ENCODE measurements at regions not wholly inside any gene's neighbourhood (a gene's known extent, or its start where the extent isn't known, plus 50 kb on each side); places are given as distances from the start of the nearest gene placed in this dataset.
"Not testable (repeated sequence)": the region's sequence is repeated elsewhere in the genome, so short reads cannot be mapped to it uniquely, and the experiment has no call there.

- H3K27me3 ChIP-seq; intact Hi-C loops (cut with DNase I); H3K9me3 ChIP-seq; H3K27ac ChIP-seq; H3K4me3 ChIP-seq (replicated peaks in 1 of 3); H3K36me3 ChIP-seq; H3K4me1 ChIP-seq; DNase-seq: not testable (repeated sequence)
- WGBS, 2 donors: 63 to 69% methylated on average over 10 of the region's 10 CpGs
These were observed 1463.7 kb downstream of the FOXD4L5 start for GRCh38 chr9:63821293-63821692.

GRCh38 chr9:63820882-63821281, 1464.1 kb downstream of the FOXD4L5 start:
- H3K27ac ChIP-seq; H3K9me3 ChIP-seq; intact Hi-C loops (cut with DNase I); DNase-seq; H3K27me3 ChIP-seq; H3K4me3 ChIP-seq (replicated peaks in 1 of 3); H3K36me3 ChIP-seq; H3K4me1 ChIP-seq: not testable (repeated sequence)
- WGBS, 2 donors: 76 to 81% methylated on average over 13 of the region's 13 CpGs

GRCh38 chr9:63820383-63820782, 1464.6 kb downstream of the FOXD4L5 start:
- H3K27me3 ChIP-seq; H3K4me3 ChIP-seq (replicated peaks in 1 of 3): not testable (repeated sequence)
- 89 to 90% methylated on average over 3 of the region's 3 CpGs for WGBS, 2 donors

GRCh38 chr9:63817622-63818518, 1467.1 kb downstream of the FOXD4L5 start:
- TF ChIP-seq POLR2A (IDR thresholded peaks at IDR 0.05) (no peak), CTCF (IDR thresholded peaks at IDR 0.05) (no peak)
- H3K27me3 ChIP-seq: no peaks in the 10 kb centered on the region
- no peak overlapping the region for H3K4me3 ChIP-seq (replicated peaks in 1 of 3)
- 24 to 31% methylated on average over 41 of the region's 41 CpGs for WGBS, 2 donors
- intact Hi-C loops (cut with DNase I): no loop called here
- no peak overlapping the region for H3K27ac ChIP-seq
- H3K9me3 ChIP-seq: no peaks in the 10 kb centered on the region
- H3K36me3 ChIP-seq: no peaks in the 10 kb centered on the region
- no peaks in the 10 kb centered on the region for H3K4me1 ChIP-seq
- peak; percentile 40 to 47 for DNase-seq

More at GRCh38 chr9:63820383-63820782, 1464.6 kb downstream of the FOXD4L5 start:
- H3K9me3 ChIP-seq; H3K36me3 ChIP-seq; H3K4me1 ChIP-seq; H3K27ac ChIP-seq; DNase-seq; intact Hi-C loops (cut with DNase I): not testable (repeated sequence)

- Histone ChIP-seq H3K27me3 (no peaks in the 10 kb centered on the region), H3K9me3 (no peaks in the 10 kb centered on the region), H3K4me3 (replicated peaks in 1 of 3) (no peak overlapping the region), H3K36me3 (no peaks in the 10 kb centered on the region), H3K4me1 (no peaks in the 10 kb centered on the region), H3K27ac (no peak overlapping the region)
- peak; percentile 86 to 87 for DNase-seq
- intact Hi-C loops (cut with DNase I): no loop called here
- WGBS, 2 donors: 17 to 20% methylated on average over 36 of the region's 36 CpGs
- TF ChIP-seq CTCF (IDR thresholded peaks at IDR 0.05) (no peak), POLR2A (IDR thresholded peaks at IDR 0.05) (no peak)
These were observed 1468.0 kb downstream of the FOXD4L5 start for GRCh38 chr9:63816751-63817621.

GRCh38 chr9:63814970-63815669, 1469.9 kb downstream of the FOXD4L5 start:
- H3K27me3 ChIP-seq; intact Hi-C loops (cut with DNase I); H3K4me1 ChIP-seq; H3K4me3 ChIP-seq (replicated peaks in 1 of 3); H3K27ac ChIP-seq; DNase-seq; H3K9me3 ChIP-seq; H3K36me3 ChIP-seq: not testable (repeated sequence)
- WGBS, 2 donors: 48 to 55% methylated on average over 4 to 25 of the region's 52 CpGs

GRCh38 chr9:63813391-63814021, 1471.5 kb downstream of the FOXD4L5 start:
- H3K27me3 ChIP-seq; H3K9me3 ChIP-seq; intact Hi-C loops (cut with DNase I); H3K4me1 ChIP-seq; H3K27ac ChIP-seq; H3K36me3 ChIP-seq; DNase-seq; H3K4me3 ChIP-seq (replicated peaks in 1 of 3): not testable (repeated sequence)
- 32 to 46% methylated on average over 28 to 33 of the region's 39 CpGs for WGBS, 2 donors

GRCh38 chr9:63812822-63813221, 1472.2 kb downstream of the FOXD4L5 start:
- H3K27ac ChIP-seq; H3K36me3 ChIP-seq; intact Hi-C loops (cut with DNase I); DNase-seq; H3K9me3 ChIP-seq; H3K4me3 ChIP-seq (replicated peaks in 1 of 3); H3K27me3 ChIP-seq; H3K4me1 ChIP-seq: not testable (repeated sequence)
- 30 to 33% methylated on average over 16 to 21 of the region's 34 CpGs for WGBS, 2 donors

- H3K4me3 ChIP-seq (replicated peaks in 1 of 3); H3K9me3 ChIP-seq; H3K4me1 ChIP-seq; intact Hi-C loops (cut with DNase I); H3K27ac ChIP-seq; H3K36me3 ChIP-seq; H3K27me3 ChIP-seq; DNase-seq: not testable (repeated sequence)
- 56 to 63% methylated on average over 5 of the region's 5 CpGs for WGBS, 2 donors
These were observed 1480.8 kb downstream of the FOXD4L5 start for GRCh38 chr9:63804205-63804604.

Data from thyroid gland (tissue), 4 donors.